Glutamatergic neuron (in vitro differentiated cells): ENCODE measurements at regions not wholly inside any gene's neighbourhood (a gene's known extent, or its start where the extent isn't known, plus 50 kb on each side); places are given as distances from the start of the nearest gene placed in this dataset.

Experiments used
- DNase-seq: peaks from one replicate; pipeline ENCODE4 v3.0.0; 2022
- H3K27ac Mint-ChIP-seq: one replicate; pipeline ENCODE4 v1.8.0; 2020; ENCODE audit warnings: mild to moderate bottlenecking, mixed read lengths, inconsistent platforms; ENCODE audit not compliant: unreplicated experiment
- H3K27me3 Mint-ChIP-seq: one replicate; pipeline ENCODE4 v1.8.0; 2020; ENCODE audit warnings: mild to moderate bottlenecking, moderate library complexity, mixed read lengths, inconsistent platforms; ENCODE audit not compliant: unreplicated experiment
- H3K36me3 Mint-ChIP-seq: one replicate; pipeline ENCODE4 v1.8.0; 2020; ENCODE audit warnings: mild to moderate bottlenecking, mixed read lengths, inconsistent platforms; ENCODE audit not compliant: unreplicated experiment
- H3K4me1 Mint-ChIP-seq: one replicate; pipeline ENCODE4 v1.8.0; 2020; ENCODE audit warnings: mild to moderate bottlenecking, low read depth, mixed read lengths, inconsistent platforms; ENCODE audit not compliant: unreplicated experiment
- H3K4me3 Mint-ChIP-seq: one replicate; pipeline ENCODE4 v1.8.0; 2020; ENCODE audit warnings: mild to moderate bottlenecking, mixed read lengths, inconsistent platforms; ENCODE audit not compliant: unreplicated experiment
- H3K9me3 Mint-ChIP-seq: one replicate; pipeline ENCODE4 v1.8.0; 2020; ENCODE audit warnings: mild to moderate bottlenecking, moderate library complexity, mixed read lengths, inconsistent platforms; ENCODE audit not compliant: unreplicated experiment
- CTCF ChIP-seq: fragments of 200-600 bp; sonication (generic); IDR thresholded peaks from one replicate; pipeline ENCODE4 v1.5.0; 2021; ENCODE audit not compliant: partially characterized antibody, unreplicated experiment

GRCh38 chr11:109983358-109983757 lies 109.8 kb upstream of the ZC3H12C start:
- Mint-ChIP-seq H3K4me1 (no peaks in the 10 kb centered on the region), H3K36me3 (no peaks in the 10 kb centered on the region), H3K9me3 (no peaks in the 10 kb centered on the region), H3K27me3 (no peaks in the 10 kb centered on the region), H3K27ac (no peak overlapping the region), H3K4me3 (no peak overlapping the region)
- no peak for DNase-seq
- no peak for TF ChIP-seq CTCF

GRCh38 chr11:109984634-109985289 lies 108.4 kb upstream of the ZC3H12C start:
- Mint-ChIP-seq H3K27ac (no peak overlapping the region), H3K4me3 (no peak overlapping the region), H3K9me3 (no peaks in the 10 kb centered on the region), H3K27me3 (no peaks in the 10 kb centered on the region), H3K4me1 (no peaks in the 10 kb centered on the region), H3K36me3 (no peaks in the 10 kb centered on the region)
- DNase-seq: no peak
- no peak for TF ChIP-seq CTCF

- no peak for TF ChIP-seq CTCF
- H3K27ac Mint-ChIP-seq: no peak overlapping the region
- DNase-seq: no peak
- H3K4me1 Mint-ChIP-seq: no peaks in the 10 kb centered on the region
- H3K27me3 Mint-ChIP-seq: no peaks in the 10 kb centered on the region
- H3K9me3 Mint-ChIP-seq: no peaks in the 10 kb centered on the region
- H3K36me3 Mint-ChIP-seq: no peaks in the 10 kb centered on the region
- no peak overlapping the region for H3K4me3 Mint-ChIP-seq
Observed at GRCh38 chr11:109986488-109986887, 106.7 kb upstream of the ZC3H12C start.

- Mint-ChIP-seq H3K36me3 (no peaks in the 10 kb centered on the region), H3K4me1 (no peaks in the 10 kb centered on the region), H3K9me3 (no peaks in the 10 kb centered on the region), H3K27me3 (no peaks in the 10 kb centered on the region), H3K27ac (no peak overlapping the region), H3K4me3 (no peak overlapping the region)
- no peak for TF ChIP-seq CTCF
- no peak for DNase-seq
Observed at GRCh38 chr11:109991835-109992234, 101.4 kb upstream of the ZC3H12C start.

GRCh38 chr11:109993786-109994185 lies 99.4 kb upstream of the ZC3H12C start:
- no peak for TF ChIP-seq CTCF
- Mint-ChIP-seq H3K9me3 (no peaks in the 10 kb centered on the region), H3K4me3 (no peak overlapping the region)

More at GRCh38 chr11:109993786-109994185, 99.4 kb upstream of the ZC3H12C start:
- H3K36me3 Mint-ChIP-seq: no peaks in the 10 kb centered on the region
- H3K27me3 Mint-ChIP-seq: no peaks in the 10 kb centered on the region
- no peaks in the 10 kb centered on the region for H3K4me1 Mint-ChIP-seq
- DNase-seq: no peak
- no peak overlapping the region for H3K27ac Mint-ChIP-seq
